T follicular helper cell (primary cell): ENCODE measurements at regions not wholly inside any gene's neighbourhood (a gene's known extent, or its start where the extent isn't known, plus 50 kb on each side); places are given as distances from the start of the nearest gene placed in this dataset.

Experiments
- DNase-seq: peaks from one replicate; pipeline ENCODE4 v3.0.0-alpha.2; 2020; ENCODE audit warnings: low read depth

GRCh38 chr7:52897288-52897687, 138.1 kb upstream of the POM121L12 start:
- DNase-seq: no peak

GRCh38 chr7:52877240-52877639, 158.2 kb upstream of the POM121L12 start:
- DNase-seq: no peak

- no peak for DNase-seq
Observed at GRCh38 chr7:52876402-52876801, 159.0 kb upstream of the POM121L12 start.

GRCh38 chr7:52863652-52864051, 171.8 kb upstream of the POM121L12 start:
- no peak for DNase-seq

- DNase-seq: no peak
Observed at GRCh38 chr7:52862321-52862720, 173.1 kb upstream of the POM121L12 start.

GRCh38 chr7:52857367-52857766, 178.1 kb upstream of the POM121L12 start:
- DNase-seq: no peak

GRCh38 chr7:52854681-52855080, 180.8 kb upstream of the POM121L12 start:
- DNase-seq: no peak

- DNase-seq: no peak
Observed at GRCh38 chr7:52851547-52851946, 183.9 kb upstream of the POM121L12 start.

GRCh38 chr7:52843436-52843835, 192.0 kb upstream of the POM121L12 start:
- no peak for DNase-seq

GRCh38 chr7:52842202-52842900, 193.1 kb upstream of the POM121L12 start:
- no peak for DNase-seq

GRCh38 chr7:52838981-52839411, 196.4 kb upstream of the POM121L12 start:
- no peak for DNase-seq

- DNase-seq: no peak
Observed at GRCh38 chr7:52831321-52831720, 204.1 kb upstream of the POM121L12 start.

- no peak for DNase-seq
Observed at GRCh38 chr7:52830801-52831200, 204.6 kb upstream of the POM121L12 start.

- no peak for DNase-seq
Observed at GRCh38 chr7:52826515-52827265, 208.7 kb upstream of the POM121L12 start.

GRCh38 chr7:52825611-52826010, 209.8 kb upstream of the POM121L12 start:
- no peak for DNase-seq

GRCh38 chr7:52811537-52811936, 223.9 kb upstream of the POM121L12 start:
- no peak for DNase-seq

GRCh38 chr7:52799817-52800216, 235.6 kb upstream of the POM121L12 start:
- DNase-seq: no peak

- no peak for DNase-seq
Observed at GRCh38 chr7:52797801-52798200, 237.6 kb upstream of the POM121L12 start.

- DNase-seq: no peak
Observed at GRCh38 chr7:52794621-52795020, 240.8 kb upstream of the POM121L12 start.

GRCh38 chr7:52791176-52791700, 244.2 kb upstream of the POM121L12 start:
- no peak for DNase-seq

- no peak for DNase-seq
Observed at GRCh38 chr7:52786174-52786573, 249.3 kb upstream of the POM121L12 start.

GRCh38 chr7:52782348-52782747, 253.1 kb upstream of the POM121L12 start:
- no peak for DNase-seq

GRCh38 chr7:52781250-52781649, 254.2 kb upstream of the POM121L12 start:
- DNase-seq: no peak
